ENCODE measurements at regions not wholly inside any gene's neighbourhood (a gene's known extent, or its start where the extent isn't known, plus 50 kb on each side); places are given as distances from the start of the nearest gene placed in this dataset.
"Not testable (repeated sequence)": the region's sequence is repeated elsewhere in the genome, so short reads cannot be mapped to it uniquely, and the experiment has no call there.

DNA sequence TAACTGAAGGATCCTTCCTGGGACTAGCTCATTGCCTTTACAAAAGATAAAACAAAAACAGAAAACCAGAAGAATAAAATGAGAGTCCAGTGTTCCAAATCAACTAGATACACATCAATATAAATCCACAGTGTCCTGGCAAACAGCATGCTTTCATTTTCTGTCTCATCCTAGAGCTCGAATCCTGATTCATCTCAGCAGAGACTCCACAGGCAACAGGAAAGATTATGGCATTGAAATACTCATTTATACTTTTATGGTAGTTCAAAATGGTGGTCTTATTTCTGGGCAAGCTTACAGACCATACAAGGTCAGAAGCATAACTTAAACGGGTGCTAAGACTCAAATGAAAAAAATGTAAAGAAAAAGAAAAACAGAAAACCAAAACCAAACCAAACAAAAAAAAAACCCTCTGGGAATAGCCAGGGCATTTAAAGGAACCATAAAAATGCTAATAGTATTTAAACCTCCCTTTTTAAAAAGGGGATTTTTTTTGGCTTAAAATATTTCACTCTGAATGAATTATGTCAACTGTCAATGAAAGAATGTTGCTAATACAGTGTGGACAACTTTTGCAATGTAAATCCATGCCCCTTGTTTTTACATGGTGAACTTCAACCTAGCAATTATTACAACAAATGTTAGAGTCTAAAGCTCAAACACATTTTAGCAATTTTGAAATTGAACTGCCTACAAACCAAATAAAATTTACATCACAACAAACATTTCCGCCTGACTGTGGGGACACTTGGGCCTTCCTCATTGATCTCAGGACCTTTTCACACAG, 57.9 kb downstream of the GPR101 start:
- DNase-seq (ENCODE audit: low spot score) = no peak

DNA sequence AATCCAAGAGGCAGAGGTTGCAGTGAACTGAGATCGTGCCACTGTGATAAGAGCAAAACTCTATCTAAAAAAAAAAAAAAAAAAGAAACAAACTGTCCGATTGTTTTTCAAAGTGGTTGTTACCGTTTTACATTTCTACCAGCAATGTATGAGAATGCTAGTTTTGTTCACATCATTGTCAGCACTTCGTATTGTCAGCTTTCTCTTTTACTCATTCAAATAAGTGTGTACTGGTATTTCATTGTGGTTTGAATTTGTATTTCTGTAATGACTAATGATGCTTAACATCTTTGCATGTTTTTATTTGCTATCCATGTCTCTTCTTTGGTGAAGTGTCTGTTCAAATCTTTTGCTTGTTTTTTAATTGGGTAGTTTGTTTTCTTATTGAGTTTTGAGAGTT, 65.8 kb downstream of the GPR101 start:
- no peak for DNase-seq (ENCODE audit: low spot score)

DNA sequence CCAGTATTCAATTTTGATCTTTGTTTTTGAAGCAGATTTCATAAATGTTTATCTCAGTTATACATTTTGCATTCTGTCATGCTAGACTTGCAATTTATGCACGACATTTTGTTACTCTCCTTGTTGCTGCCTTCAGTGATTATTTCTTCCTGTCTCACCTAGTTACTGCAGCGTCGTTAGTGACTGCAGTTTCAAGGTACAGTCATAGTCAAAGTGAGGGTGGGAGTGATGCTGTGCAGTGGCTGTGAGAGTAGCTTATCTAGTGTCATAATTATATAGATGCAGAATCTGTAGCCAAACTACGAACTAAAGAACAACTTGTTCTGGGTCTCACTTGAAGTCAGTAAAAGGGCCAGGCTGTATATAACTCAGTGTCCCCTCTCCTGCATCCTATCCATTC, 69.8 kb downstream of the GPR101 start:
- DNase-seq (ENCODE audit: low spot score) = no peak

DNA sequence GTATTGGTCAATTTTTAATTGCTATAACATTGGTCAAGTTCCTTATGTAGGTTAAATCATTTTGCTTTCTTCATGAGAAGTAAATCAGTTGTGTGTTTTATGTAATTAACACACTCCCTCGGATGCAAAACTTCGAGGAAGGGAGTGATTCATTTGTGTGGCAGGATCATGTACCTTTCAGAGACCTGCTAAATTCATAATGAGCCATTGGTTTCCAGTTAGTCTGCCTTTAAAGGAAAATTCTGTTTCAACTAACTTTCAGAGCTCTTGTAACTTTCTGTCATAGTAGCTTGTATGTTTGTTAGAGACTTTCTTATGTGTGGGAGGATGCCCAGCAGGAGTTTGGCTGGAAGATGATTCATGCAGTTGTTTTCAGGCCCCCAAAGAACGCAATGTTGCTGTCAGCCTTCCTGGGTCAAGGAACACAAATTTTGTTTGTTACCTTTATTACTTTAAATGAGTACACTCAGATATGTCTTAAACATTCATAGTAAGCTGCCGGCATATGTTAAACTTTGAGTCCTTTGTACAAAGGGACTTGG, 72.1 kb downstream of the GPR101 start:
- no peak for DNase-seq (ENCODE audit: low spot score)

DNA sequence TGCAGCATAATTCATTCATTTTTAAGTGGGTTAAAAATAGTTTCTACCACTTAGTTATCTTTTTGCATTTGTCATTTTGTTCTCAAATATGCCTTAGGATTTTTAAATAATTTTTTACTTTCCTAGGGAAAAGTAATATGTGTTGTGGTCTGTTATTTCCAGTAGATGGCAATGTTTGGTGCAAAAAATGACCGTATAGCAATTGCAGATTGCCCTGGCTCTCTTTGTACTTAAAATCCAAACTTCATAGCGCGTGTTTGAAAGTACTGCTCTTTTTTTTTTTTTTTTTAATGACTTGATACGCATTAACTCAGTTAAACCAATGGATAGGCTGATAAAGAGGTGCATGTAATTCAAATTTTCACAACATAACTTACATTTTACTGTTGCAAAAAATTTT, 74.4 kb upstream of the RBMX start:
- DNase-seq (ENCODE audit: low spot score) = peak; percentile 12

DNA sequence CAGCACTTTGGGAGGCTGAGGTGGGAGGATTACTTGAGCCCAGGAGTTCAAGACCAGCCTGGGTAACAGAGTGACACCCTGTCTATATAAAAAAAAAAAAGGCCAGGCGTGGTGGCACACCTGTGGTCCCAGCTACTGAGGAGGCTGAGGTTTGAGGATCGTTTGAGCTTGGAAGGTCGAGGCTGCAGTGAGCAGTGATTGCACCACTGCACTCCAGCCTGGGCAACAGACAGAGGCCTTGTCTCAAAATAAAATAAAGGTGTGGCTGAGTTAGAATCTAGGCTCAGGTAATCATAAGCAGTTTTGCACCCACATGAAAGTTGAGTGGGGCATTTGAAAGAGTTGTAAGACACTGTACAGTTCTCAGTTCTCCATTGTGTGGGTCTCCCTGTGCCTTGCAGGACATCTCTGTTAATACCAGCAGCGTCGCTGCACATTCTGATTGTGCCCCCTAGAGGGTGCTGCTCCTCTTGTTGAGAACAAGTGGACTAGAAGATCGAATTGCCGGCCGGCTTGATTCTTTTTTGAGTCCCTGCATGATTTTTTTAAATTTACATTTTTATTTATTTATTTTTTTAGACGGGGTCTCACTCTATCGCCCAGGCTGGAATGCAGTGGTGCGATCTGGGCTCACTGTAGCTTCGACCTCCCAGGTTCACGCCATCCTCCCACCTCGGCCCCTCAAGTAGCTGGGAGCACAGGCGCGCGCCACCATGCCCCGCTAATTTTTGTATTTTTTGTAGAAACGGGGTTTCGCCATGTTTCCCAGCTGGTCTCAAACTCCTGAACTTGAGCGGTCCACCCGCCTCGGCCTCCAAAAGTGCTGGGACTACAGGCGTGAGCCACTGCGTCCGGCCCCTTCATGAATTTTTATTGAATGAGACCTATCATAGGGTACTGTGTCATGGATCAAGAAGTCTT, 73.6 kb upstream of the RBMX start:
- DNase-seq (ENCODE audit: low spot score) = peak; percentile 49

DNA sequence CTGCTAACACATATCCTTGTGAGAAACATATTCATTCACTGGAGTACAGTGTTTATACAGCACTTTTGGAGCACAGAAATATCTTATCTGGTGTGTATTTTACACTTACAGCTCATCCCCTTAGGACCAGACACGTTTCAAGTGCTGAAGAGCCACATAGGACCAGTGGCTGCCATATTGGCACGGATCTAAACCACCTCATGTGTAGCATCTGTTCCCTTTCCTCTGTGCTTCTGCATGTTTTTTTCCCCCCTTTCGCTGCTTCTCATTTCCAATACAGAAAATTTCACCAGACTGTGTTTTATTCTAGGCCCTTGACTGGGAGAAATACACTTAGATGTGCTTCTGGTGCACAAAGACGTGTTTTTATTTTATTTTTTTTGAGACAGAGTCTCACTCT, 69.7 kb upstream of the RBMX start:
- no peak for DNase-seq (ENCODE audit: low spot score)

DNA sequence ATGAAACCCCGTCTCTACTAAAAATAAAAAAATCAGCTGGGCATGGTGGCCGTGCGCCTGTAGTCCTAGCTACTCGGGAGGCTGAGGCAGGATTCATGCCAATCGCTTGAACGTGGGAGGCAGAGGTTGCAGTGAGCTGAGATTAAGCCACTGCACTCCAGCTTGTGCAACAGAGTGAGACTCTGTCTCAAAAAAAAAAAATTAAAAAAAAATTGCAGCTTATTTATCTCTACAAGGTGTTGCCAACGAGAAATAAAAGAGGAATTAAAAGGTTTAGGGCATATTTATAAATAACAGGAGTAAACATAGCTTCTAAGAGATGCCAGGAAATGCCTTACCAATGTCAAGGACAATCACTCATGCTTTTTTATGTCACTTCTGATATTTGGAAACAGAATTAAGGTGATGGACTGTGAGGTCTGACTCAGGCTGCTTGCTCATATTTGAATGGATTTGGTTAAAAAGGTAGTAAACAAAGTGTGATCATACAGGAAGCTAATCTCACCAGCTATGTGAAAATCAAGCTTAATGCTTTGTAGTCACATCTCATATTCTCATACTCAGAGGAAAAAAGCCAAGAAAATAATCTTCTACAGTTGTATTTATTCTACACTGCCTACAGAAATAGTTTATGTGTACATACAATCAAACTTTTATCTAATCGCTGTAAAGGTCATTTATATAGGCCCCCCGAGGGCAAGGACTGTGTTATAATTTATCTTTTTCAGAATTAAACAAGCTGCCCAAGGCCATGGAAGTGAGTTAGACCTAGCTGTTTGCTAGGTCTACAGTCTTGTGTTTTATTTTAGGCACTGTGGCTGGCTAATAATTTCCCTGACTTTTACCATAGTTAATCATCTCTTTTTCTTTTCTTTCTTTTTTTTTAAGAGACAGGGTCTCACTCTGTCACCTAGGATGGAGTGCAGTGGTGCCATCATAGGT, 61.1 kb upstream of the RBMX start:
- DNase-seq (ENCODE audit: low spot score) = no peak

DNA sequence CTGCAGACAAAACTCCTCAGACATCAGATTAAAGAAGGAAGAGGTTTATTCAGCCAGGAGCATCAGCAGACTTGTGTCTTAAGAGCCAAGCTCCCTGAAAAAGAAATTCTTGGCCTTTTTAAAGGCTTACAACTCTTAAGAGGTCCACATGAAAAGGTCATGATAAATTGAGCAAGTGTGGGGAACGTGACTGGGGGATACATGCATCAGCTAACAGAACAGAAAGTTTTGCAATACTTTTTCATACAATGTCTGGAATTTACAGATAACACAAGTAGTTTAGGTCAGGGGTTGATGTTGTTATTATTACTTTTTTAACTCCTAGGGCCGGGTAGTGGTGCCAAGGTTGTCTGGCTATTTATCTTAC, 55.6 kb upstream of the RBMX start:
- no peak for DNase-seq (ENCODE audit: low spot score)

DNA sequence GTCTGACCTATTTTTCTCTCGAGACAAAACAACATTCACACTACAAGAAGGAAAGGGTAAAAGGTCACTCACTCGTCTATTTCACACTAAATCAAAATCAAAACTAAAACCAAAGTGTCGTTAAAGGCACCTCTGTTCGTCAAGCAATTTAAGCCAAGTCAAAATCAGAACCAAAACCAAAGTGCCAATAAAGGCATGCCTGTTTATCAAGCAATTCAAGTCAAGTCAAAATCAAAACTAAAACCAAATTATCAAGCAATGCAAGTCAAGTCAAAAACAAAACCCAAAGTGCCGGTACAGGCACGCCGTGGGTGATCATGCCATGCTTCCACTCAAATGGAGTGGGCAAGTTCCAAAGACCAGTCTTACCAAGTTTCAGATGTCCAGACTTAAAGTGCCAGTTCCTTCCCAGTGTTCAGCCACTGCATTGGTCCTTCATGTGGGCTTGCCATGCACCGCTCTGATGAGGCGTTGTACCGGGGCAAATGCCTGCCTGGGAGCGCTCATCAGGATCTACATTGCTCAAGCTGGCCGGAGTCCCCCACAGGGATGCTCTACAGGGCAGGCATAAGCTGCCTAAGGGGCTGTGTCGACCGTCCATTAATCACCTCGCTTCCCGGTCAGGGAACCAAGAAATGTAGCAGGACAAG, 55.1 kb upstream of the RBMX start:
- peak; percentile 1 for DNase-seq (ENCODE audit: low spot score)

DNA sequence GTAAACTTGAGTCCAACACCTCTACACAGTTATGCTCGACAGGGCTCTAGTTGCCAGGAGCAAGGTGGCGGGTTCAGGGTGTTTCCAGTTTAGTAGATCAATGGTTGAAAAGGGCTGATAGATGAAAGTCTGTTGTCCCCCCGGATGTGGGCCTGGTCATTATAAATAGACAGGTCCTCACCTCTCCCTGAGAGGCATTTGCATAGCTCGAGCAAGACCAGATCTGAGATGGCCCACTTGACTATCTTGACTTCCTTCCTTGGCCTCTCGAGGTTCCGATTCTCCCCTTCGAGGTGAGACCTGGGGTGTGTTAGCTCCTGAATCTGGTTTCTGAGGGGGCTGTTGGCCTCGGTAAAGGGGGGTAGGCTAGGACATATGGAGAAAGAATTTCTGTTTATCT, 54.1 kb upstream of the RBMX start:
- not testable (repeated sequence) for DNase-seq (ENCODE audit: low spot score)

DNA sequence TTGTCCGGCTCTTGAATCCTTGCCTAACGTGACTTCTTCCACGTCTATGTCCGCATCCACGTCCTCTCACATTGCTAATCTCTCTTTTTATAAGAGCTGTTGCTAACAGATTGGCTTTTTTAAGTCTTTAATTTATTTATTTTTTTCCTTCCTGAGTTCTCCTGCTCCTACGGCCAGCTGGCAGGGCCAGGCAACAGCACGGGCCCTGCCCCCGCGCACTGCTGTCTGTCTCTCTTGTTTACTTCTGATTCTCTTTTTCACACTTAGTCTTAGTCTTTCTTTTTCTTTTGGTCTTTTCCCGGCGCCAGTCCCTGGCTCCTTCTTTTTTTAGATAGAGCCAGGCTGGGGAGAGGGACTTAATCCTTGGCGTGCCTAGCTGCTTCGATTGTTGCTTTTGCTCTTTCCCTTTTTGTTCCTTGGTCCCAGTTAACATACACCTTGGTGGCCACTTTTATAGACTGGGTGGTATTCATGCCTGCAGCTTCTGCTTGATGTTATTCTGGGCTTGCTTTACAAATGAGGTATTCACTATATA, 53.2 kb upstream of the RBMX start:
- no peak for DNase-seq (ENCODE audit: low spot score)

DNA sequence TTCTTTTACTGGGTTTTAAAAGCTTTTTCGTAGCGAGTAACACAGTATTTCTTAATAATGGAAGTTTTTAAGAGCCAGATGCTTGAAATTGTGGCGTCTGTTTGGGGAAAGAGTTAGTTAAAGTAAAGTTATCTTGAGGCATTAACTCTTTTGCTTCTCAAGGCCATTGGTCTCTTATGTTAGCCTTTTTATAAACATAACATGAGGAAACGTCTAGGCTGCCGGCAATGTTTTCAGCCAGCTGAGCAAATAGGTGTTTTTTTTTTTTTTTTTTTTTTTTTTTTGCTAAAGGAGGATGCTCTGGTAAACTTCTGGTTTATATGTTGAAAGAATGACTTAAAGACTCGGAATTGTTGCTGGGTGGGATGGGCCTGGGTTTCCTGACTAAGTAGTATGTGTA, 51.1 kb upstream of the RBMX start:
- DNase-seq (ENCODE audit: low spot score) = no peak

Data from CD4-positive, alpha-beta T cell treated with Interleukin-15 for 4 hours (primary cell).